Activated naive CD8-positive, alpha-beta T cell treated with anti-CD3 and anti-CD28 coated beads, Interleukin-2, amount 10 ng/mL, durations not matched to agents 7 days and 5 days (primary cell): ENCODE measurements at regions not wholly inside any gene's neighbourhood (a gene's known extent, or its start where the extent isn't known, plus 50 kb on each side); places are given as distances from the start of the nearest gene placed in this dataset.
"Not testable (repeated sequence)": the region's sequence is repeated elsewhere in the genome, so short reads cannot be mapped to it uniquely, and the experiment has no call there.

Source experiments
- ATAC-seq: fragments of 150-1000 bp; cut with Tn5 transposase; one replicate; pipeline ENCODE4 v1.10.0; 2021; ENCODE audit warnings: low read depth, moderate library complexity
- POLR2A ChIA-PET: fragments of 350-600 bp; sonication (Branson Sonifier 250); formaldehyde crosslinking; loops from one replicate; lab custom pipeline; 2021; ENCODE audit warnings: antibody characterized with exemption; lab: Charles Lee
- DNase-seq: peaks from one replicate; pipeline ENCODE4 v3.0.0; 2021
- H3K27ac Mint-ChIP-seq: one replicate; pipeline ENCODE4 v1.8.0; 2022; ENCODE audit warnings: mild to moderate bottlenecking, mixed read lengths
- H3K27me3 Mint-ChIP-seq: one replicate; pipeline ENCODE4 v1.8.0; 2022; ENCODE audit warnings: mild to moderate bottlenecking, moderate library complexity, mixed read lengths
- H3K36me3 Mint-ChIP-seq: one replicate; pipeline ENCODE4 v1.8.0; 2021; ENCODE audit warnings: mild to moderate bottlenecking, mixed read lengths
- H3K4me1 Mint-ChIP-seq: one replicate; pipeline ENCODE4 v1.8.0; 2021; ENCODE audit warnings: mixed read lengths
- H3K4me3 Mint-ChIP-seq: one replicate; pipeline ENCODE4 v1.8.0; 2022; ENCODE audit warnings: mild to moderate bottlenecking, moderate library complexity, mixed read lengths
- H3K9me3 Mint-ChIP-seq: one replicate; pipeline ENCODE4 v1.8.0; 2021; ENCODE audit warnings: mixed read lengths

DNA sequence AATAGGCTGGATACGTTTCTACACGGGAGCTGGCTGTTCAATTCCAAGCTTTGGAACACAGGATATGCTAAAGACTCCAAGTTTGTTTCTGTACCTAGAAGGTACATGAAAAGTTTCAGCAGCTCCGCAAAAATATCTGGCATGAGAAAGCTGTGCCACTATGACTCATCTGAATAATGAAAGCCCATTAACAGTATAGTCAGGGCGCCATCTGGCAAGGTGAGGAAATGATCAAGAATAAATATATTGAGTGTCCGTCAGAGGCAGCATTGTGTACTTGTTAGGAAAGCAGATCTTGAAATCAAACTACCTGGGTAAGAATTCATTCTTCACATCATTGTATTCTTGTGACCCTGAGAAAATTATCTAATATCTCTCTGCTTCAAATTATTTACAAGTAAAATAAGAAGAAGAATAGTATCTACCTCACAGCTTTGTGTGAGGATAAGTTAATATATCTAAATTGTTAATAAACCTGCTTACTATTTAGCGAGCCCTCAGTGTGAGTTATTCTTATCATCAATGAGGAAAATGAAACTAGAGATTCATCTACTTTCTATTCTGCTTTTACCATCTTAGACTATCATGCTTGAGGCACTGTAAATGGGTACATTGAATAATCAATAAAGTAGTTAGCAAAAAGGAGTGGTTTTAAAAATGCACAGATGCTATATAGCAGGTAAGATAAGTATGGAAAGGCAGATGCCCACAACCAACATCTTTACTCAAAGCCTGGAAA lies 53.5 kb downstream of the FSCB start:
- H3K36me3 Mint-ChIP-seq: no peaks in the 10 kb centered on the region
- DNase-seq (no peak), ATAC-seq (no peak)
- no peaks in the 10 kb centered on the region for H3K4me1 Mint-ChIP-seq
- H3K27me3 Mint-ChIP-seq: no peaks in the 10 kb centered on the region
- no peak overlapping the region for H3K27ac Mint-ChIP-seq
- H3K9me3 Mint-ChIP-seq: peaks cover 6% of the 10 kb centered on the region
- H3K4me3 Mint-ChIP-seq: no peak overlapping the region
- POLR2A ChIA-PET: no interaction called here

DNA sequence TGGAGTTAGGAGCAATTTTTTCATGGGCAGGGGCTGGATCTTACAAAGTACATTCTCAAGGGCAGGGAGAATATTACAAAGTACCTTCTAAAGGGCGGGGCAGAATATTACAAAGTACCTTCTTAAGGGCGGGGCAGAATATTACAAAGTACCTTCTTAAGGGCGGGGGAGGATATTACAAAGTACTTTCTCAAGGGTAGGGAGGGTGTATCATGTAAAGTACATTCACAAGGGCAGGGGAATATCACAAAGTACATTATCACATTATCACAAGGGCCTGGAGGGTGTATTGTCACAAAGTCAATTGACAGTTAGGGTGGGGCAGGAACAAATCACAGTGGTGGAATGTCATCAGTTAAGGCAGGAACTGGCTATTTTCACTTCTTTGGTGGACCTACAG lies 56.9 kb downstream of the FSCB start:
- H3K27ac Mint-ChIP-seq, ATAC-seq, H3K36me3 Mint-ChIP-seq, H3K4me1 Mint-ChIP-seq, POLR2A ChIA-PET, H3K4me3 Mint-ChIP-seq, DNase-seq, H3K27me3 Mint-ChIP-seq, H3K9me3 Mint-ChIP-seq: not testable (repeated sequence)

DNA sequence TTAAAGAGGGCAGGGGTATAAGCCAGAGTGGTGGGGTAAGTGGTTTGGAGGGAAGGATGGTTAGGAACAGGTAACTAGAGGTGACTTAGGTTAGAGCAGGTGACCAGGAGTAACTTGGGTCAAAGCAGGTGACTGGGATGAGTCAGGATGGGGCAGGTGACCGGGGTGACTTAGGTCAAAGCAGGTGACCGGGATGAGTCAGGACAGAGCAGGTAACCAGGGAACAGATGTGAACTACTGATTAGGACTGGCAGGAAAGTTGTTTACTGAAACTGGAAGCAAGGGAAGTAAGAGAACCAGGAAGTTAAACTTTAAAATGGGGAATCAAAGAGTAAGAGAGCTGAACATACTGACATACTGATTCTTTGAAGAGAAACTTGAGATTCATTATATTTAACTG lies 57.4 kb downstream of the FSCB start:
- no peak for DNase-seq
- H3K27ac Mint-ChIP-seq: no peak overlapping the region
- peaks cover 1% of the 10 kb centered on the region for H3K9me3 Mint-ChIP-seq
- no peak overlapping the region for H3K4me3 Mint-ChIP-seq
- no peak for ATAC-seq
- H3K27me3 Mint-ChIP-seq: no peaks in the 10 kb centered on the region
- POLR2A ChIA-PET: no interaction called here
- H3K4me1 Mint-ChIP-seq: no peaks in the 10 kb centered on the region
- no peaks in the 10 kb centered on the region for H3K36me3 Mint-ChIP-seq

DNA sequence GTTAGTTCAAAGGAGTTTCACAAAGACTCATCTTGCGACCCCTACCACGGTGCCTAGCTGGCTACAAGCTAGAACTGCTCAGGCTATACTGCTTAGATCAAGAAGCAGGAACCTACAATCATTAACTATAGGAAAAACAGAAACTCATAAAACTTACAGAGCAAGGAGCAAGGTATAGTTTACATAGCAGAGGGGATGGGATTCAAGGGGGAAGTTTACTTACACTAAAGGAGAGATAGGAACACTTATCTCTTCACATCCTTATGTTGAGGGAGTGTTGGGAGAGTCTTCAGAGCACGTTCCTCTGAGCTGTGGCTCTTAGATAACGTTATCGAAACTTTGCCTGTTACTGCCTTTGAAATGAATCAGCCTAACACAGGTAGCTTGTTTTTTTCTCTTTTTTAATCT lies 58.1 kb downstream of the FSCB start:
- no peaks in the 10 kb centered on the region for H3K36me3 Mint-ChIP-seq
- no peak for DNase-seq
- H3K4me3 Mint-ChIP-seq: no peak overlapping the region
- no peaks in the 10 kb centered on the region for H3K4me1 Mint-ChIP-seq
- POLR2A ChIA-PET: no interaction called here
- no peaks in the 10 kb centered on the region for H3K27me3 Mint-ChIP-seq
- no peak for ATAC-seq
- H3K9me3 Mint-ChIP-seq: peaks cover 1% of the 10 kb centered on the region
- H3K27ac Mint-ChIP-seq: no peak overlapping the region

DNA sequence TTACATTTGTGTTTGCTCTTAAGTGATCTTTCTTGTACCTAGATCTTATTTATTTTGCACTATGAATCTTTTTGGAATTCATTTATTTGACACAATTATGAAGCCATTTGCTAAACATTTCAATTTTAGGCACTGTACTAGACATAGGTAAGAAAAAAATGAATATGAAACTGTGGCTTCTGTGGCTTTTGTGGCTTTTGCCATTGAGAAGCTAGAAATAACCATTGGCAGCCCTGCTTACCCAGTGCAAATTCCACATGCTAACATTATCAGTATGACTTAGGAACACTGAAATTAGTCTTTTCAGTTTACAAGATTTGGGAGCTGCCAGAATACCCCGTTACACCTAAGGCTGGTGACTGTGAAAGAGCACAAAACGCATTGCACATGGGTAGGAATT lies 60.1 kb downstream of the FSCB start:
- Mint-ChIP-seq H3K36me3 (no peaks in the 10 kb centered on the region), H3K27ac (no peak overlapping the region), H3K27me3 (no peaks in the 10 kb centered on the region), H3K4me1 (no peaks in the 10 kb centered on the region), H3K4me3 (no peak overlapping the region), H3K9me3 (peaks cover 1% of the 10 kb centered on the region)
- no peak for ATAC-seq
- DNase-seq: no peak
- POLR2A ChIA-PET: no interaction called here

DNA sequence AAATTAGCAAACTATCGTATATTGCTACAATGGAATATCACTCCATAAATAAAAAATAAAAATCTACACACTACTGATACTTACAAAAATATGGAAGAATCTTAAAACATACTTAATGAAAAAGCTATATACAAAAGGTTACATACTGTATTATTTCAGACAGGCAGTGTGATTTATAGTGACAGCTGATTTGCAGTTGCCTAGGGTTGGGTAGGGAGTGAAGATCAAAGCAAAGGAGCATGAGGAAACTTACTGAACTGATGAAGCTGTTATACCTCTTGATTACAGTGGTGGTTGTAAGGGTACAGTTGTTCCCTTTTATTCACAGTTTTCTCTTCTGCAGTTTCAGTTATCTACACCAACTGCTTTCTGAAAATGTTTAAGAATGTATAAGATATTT lies 62.6 kb downstream of the FSCB start:
- DNase-seq (no peak), ATAC-seq (no peak)
- Mint-ChIP-seq H3K4me3 (no peak overlapping the region), H3K4me1 (no peaks in the 10 kb centered on the region), H3K9me3 (peaks cover 1% of the 10 kb centered on the region), H3K27me3 (no peaks in the 10 kb centered on the region), H3K27ac (no peak overlapping the region), H3K36me3 (no peaks in the 10 kb centered on the region)
- POLR2A ChIA-PET: no interaction called here

DNA sequence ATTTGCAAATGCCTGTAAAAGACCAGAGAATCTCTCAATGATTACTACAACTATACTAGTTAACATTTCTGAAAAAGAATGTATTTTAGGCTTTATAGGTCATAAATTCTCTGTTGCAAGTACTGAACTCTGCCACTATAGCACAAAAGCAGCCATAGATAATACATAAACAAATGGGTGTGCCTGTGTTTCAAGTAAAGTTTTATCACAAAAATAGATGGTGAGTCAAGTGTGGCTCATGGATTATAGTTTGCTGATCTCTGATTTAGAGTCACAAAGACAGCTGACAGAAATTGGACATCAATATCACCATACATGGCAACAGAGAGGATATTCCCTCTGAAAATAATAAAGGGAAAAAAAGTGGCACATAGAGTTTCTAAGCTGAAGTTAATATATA lies 68.1 kb downstream of the FSCB start:
- ATAC-seq: no peak
- POLR2A ChIA-PET: no interaction called here
- no peaks in the 10 kb centered on the region for H3K36me3 Mint-ChIP-seq

DNA sequence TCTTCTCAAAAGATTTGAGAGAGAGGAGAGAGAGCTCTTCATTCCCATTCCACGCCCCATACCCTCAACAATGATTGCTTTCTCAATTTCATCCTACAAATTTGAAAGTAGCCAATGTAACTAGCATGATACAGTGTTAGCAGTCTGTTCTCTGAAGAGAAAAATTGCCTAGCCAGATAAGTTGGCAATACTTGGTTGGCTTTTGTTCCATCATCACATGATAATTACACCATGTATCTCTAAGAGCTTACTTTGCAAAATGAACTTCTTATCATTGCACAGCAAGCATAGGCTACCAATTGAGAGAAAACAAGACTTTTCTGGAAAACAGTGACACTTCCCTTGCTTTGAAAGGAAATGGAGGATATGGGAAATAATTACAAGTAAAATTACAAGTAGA lies 68.9 kb downstream of the FSCB start:
- no peaks in the 10 kb centered on the region for H3K36me3 Mint-ChIP-seq
- no peak overlapping the region for H3K27ac Mint-ChIP-seq
- H3K4me1 Mint-ChIP-seq: no peaks in the 10 kb centered on the region
- no peaks in the 10 kb centered on the region for H3K27me3 Mint-ChIP-seq
- DNase-seq (no peak), ATAC-seq (no peak)
- no peak overlapping the region for H3K4me3 Mint-ChIP-seq
- POLR2A ChIA-PET: no interaction called here
- H3K9me3 Mint-ChIP-seq: no peaks in the 10 kb centered on the region

More for the DNA sequence above, 68.1 kb downstream of the FSCB start:
- Mint-ChIP-seq H3K27ac (no peak overlapping the region), H3K4me1 (no peaks in the 10 kb centered on the region), H3K27me3 (no peaks in the 10 kb centered on the region), H3K9me3 (no peaks in the 10 kb centered on the region), H3K4me3 (no peak overlapping the region)
- no peak for DNase-seq

DNA sequence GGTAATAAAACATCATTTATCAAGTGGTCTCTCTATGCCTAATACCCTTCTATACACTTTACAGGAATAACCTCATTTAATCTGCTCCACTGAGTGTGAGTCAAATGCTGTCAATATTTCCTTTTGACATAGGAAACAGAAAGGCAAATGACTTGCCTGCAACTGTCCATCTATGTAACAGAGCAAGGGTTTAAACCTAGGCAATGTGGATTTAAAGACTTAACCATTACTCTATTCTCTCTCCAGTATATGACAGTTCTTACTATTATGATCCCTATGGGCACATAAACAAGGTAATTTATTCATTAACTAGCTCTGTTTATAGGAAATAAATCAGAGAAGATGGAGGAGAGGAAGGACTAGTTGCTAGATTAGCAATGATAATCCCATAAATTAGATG lies 70.6 kb downstream of the FSCB start:
- DNase-seq (no peak), ATAC-seq (no peak)
- Mint-ChIP-seq H3K9me3 (peaks cover 1% of the 10 kb centered on the region), H3K4me3 (no peak overlapping the region), H3K4me1 (no peaks in the 10 kb centered on the region), H3K36me3 (no peaks in the 10 kb centered on the region), H3K27me3 (no peaks in the 10 kb centered on the region), H3K27ac (no peak overlapping the region)
- POLR2A ChIA-PET: no interaction called here

DNA sequence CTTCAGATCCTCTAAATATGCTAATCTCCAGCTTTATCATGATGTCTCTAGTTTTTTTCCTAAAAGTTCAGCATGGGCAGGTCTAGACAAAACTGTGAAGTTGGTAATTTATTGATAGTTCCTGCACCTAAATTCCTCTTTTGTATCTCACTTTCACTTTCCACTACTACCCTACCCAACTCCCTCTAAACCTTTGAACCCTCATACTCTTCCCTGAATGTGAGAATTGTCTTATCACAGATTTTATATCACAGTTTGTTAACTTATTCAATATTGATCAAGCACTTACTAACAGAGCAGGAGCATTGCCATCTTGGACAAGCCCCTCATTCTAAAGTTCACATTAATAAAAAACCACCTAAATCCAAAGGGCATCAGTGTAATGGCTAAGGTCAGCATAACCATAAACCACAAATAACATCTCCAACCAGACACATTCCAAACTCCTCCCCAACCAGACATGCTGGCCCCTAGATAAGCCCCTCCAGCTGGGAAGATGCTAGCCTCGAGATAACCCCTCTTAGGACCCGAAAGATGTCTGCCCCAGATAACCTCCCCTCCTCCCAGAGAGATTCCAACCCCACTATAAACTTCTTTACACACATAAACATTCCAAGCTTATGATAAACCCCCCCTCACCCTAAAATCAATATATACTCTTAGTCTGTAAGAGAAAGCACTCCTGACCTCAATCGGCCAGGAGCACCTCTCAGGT lies 78.7 kb downstream of the FSCB start:
- ATAC-seq (no peak), DNase-seq (no peak)
- POLR2A ChIA-PET: no interaction called here

DNA sequence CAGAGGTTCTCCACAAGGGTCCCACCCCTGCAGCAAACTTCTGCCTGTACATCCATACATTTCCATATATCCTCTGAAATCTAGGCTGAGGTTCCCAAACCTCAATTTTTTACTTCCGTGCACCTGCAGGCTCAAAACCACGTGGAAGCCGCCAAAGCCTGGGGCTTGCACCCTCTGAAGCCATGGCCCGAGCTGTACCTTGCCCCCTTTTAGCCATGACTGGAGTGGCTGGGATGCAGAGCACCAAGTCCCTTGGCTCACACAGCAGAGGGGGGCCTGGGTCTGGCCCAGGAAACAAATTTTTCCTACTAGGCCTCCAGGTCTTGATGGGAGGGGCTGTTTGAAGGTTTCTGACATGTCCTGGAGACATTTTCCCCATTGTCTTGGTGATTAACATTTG lies 84.4 kb downstream of the FSCB start:
- Mint-ChIP-seq H3K36me3 (no peaks in the 10 kb centered on the region), H3K9me3 (peaks cover 13% of the 10 kb centered on the region), H3K27ac (no peak overlapping the region), H3K27me3 (no peaks in the 10 kb centered on the region), H3K4me3 (no peak overlapping the region), H3K4me1 (no peaks in the 10 kb centered on the region)
- ATAC-seq (no peak), DNase-seq (no peak)
- POLR2A ChIA-PET: no interaction called here

More for the DNA sequence above, 78.7 kb downstream of the FSCB start:
- no peaks in the 10 kb centered on the region for H3K36me3 Mint-ChIP-seq
- no peaks in the 10 kb centered on the region for H3K27me3 Mint-ChIP-seq
- H3K4me3 Mint-ChIP-seq: no peak overlapping the region
- no peaks in the 10 kb centered on the region for H3K4me1 Mint-ChIP-seq
- H3K9me3 Mint-ChIP-seq: peaks cover 9% of the 10 kb centered on the region
- H3K27ac Mint-ChIP-seq: no peak overlapping the region

DNA sequence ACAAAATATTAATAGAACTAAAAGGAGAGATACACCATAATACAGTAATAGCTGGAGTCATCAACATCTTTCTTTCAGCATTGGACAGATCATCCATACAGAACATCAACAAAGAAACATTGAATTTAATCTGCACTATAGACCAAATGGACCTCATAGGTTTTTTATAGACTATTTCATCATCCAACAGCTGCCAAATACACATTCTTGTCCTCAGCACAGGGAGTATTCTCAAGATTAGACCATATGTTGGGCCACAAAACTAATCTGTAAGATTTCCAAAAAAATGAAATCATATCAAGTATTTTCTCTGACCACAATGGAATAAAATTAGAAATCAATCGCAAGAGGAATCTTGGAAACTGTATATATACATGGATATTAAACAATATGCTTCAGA lies 86.9 kb downstream of the FSCB start:
- no peaks in the 10 kb centered on the region for H3K27me3 Mint-ChIP-seq
- no peaks in the 10 kb centered on the region for H3K4me1 Mint-ChIP-seq
- H3K9me3 Mint-ChIP-seq: peaks cover 17% of the 10 kb centered on the region
- ATAC-seq (no peak), DNase-seq (no peak)
- no peaks in the 10 kb centered on the region for H3K36me3 Mint-ChIP-seq
- H3K27ac Mint-ChIP-seq: no peak overlapping the region
- no peak overlapping the region for H3K4me3 Mint-ChIP-seq
- POLR2A ChIA-PET: no interaction called here

DNA sequence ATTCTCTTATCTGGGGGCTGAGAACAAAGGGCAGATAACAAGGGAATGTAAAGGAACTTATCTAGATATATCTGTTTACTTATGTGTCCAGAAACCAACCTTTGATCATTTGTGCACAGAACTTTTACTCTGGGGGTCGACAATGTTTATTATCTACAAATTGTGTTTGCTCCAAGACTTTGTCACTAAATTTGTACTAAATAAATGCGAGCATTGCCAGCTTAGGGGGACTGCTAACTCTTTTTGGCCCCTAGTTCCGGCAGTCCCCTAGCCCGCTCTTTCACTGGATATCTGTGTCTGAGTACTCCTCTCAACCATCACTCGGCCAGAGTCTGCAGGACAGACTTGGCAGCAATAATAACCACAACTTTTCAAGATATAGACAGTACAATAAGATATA lies 88.2 kb downstream of the FSCB start:
- no peak for DNase-seq
- Mint-ChIP-seq H3K27me3 (no peaks in the 10 kb centered on the region), H3K27ac (no peak overlapping the region), H3K9me3 (peaks cover 17% of the 10 kb centered on the region), H3K4me1 (no peaks in the 10 kb centered on the region), H3K4me3 (no peak overlapping the region), H3K36me3 (no peaks in the 10 kb centered on the region)
- POLR2A ChIA-PET: no interaction called here
- ATAC-seq: no peak

DNA sequence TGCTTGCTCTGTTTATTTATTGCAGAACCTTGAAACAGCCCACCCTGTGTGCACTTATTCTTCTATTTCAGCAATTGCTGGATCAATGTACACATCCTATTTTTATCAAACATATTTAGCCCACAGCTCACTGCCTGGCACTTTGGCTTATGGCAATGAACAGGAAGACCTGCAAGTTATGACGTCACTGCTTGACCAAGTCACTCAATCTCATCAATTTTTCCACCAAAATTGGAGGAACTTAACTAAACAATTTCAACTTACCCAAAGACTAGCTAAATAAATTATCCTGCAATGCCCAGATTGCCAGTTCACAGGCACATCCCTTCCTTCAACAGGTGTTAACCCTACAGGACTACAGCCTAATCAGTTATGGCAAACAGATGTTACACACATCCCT lies 89.3 kb downstream of the FSCB start:
- Mint-ChIP-seq H3K9me3 (peaks cover 18% of the 10 kb centered on the region), H3K4me1 (no peaks in the 10 kb centered on the region), H3K27ac (no peak overlapping the region), H3K36me3 (no peaks in the 10 kb centered on the region), H3K27me3 (no peaks in the 10 kb centered on the region), H3K4me3 (no peak overlapping the region)
- POLR2A ChIA-PET: no interaction called here
- no peak for ATAC-seq
- DNase-seq: no peak
